HG03442 (cell line): ENCODE measurements at regions not wholly inside any gene's neighbourhood (a gene's known extent, or its start where the extent isn't known, plus 50 kb on each side); places are given as distances from the start of the nearest gene placed in this dataset.
"Not testable (repeated sequence)": the region's sequence is repeated elsewhere in the genome, so short reads cannot be mapped to it uniquely, and the experiment has no call there.

Source experiments
- ATAC-seq: cut with Tn5 transposase; IDR thresholded peaks from one replicate; pipeline ENCODE4 v1.9.1; 2021; ENCODE audit warnings: mild to moderate bottlenecking, moderate library complexity; ENCODE audit not compliant: unreplicated experiment

DNA sequence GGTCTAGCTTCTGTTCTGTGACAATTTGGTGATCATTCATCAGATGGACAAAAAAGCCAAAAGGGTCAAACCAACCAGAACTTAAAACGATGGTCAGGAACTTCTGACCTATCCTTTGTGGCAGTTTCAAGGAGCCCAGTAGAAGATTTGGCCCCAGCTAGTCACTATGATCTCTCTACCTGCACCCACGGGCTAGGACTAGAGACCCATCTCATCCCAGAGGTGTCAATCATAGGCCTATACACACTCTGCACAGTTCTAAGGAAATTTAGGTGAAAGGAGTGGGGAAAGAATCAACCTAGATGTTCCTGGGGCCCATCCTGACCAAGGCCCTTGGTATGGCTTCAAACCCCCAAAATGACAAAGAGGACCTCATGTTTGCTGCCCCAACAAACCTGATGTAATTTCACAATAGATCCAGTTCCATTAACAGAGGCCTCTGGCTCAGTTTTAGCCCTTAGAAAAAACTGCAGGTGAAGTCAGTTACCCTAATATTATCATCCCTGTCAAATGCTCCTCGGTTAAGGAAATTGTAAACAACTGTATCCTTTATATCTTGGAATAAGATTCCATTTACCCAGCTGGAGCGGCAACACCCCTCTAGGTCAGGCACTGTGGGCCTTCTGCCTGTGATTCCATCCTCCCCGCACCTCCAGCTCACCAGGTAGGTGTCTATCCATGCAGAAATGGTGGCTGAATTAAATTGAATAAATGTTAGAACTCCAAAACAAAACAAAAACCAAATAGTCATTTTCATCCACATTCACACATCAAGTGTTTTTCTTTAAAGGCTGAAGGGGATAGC, 138.7 kb downstream of the ENC1 start:
- ATAC-seq, result no peak

DNA sequence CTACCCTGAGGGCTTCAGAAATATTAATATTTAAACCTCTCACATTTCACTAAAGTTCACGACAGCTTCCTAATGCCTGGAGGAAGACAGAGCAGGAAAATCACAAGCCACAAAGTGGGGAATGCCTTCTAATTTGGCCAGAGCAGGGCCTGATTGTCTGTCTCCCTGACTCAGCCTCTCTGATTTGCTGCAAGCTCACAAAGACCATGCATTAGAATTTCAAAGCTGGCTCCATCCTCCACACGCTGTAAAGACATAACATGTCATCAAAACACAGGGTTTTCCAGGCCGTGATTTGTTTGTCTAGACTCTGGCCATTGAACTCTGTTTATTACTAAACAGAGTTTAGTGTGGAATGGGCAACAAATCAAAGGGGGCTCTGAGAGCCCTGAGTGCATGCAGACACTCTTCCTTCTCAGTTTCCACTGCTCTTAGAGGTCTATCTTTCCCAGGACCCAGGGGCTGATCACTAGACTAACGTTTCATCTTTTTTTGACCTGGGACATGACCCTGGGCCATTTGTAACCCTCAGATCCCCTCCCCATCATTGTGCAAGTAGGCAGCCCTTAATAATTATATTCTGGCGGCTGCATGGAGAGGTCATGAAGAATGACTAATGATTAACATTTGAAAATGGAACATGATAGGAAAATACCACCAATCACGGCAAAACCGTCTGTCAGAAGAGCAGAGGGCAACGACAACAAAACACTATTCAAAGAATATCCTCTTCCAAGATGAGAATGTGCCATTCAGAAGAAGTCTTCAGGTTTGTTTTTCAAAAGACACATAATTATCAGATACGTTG, 140.2 kb downstream of the ENC1 start:
- no peak for ATAC-seq

DNA sequence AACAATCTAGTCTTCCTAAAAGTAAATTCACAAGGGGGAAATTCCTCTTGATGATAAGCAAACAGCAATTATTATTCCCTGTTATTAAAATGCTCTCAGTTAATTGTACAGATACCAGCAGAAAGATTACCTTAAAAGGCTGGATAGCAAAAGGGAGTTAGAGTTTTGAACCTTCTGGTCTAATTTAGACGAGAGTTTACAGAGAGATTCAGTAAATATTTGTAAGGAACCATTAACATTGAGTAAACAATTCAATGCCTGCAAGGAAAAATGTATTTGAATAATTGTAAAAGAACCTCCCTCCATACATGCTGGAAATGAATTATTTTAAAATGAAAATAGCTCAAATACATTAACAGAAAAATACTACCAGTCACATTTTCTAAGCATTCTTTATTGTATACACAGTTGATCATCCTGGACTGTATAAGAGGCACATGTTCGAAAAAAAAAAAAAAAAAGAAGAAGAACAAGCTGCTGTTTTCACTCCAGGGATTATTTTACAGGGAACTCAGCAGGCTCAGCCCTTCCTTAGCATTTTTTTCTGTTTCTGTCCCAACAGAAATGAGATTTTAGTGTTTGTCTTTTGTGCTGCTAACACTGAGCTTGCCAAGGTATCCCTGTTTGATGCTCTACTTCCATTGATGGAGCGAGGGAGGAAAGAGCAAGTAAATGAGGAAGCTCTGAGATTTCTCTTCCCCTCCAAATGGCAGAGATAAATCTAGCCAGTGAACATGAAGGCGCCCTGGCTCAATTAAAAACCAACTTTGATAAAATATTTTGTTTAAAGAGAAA, 141.1 kb downstream of the ENC1 start:
- ATAC-seq, result no peak

DNA sequence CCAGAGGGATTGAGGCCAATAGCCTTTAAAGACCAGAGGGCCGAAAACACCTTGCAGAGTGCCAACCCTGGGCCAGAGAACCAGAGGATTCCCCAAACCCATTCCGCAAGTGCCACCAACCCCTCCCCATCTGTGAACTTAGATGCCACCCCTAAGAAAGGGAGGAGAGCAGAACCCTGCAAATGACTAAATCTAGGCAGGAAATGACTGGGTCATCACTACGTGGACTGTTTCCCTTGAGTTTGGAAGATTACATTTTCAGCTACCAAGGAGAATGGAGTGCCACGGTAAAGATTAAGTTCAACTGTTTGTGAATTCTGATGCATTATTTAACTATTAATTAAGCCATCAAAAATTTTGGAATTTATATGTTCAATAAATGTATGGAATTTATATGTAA, 142.8 kb downstream of the ENC1 start:
- ATAC-seq, result no peak

DNA sequence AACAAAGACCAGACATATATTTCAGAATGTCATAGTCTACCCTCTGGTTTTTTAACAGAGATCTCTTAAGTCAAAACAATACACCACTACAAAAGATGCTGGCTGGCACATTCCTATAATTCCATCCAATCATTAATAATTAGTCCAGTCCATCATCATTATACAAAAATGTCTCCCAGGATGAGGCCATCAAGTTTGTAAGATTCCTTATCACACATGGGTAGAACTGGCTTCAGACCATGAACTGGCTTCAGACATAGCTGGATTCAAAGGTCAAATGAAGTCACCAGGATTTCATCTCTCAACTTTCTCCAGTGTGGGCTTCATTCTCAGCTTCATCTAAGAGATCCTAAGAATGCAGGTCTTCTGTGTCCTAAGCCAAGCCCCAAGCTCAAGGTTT, 147.1 kb downstream of the ENC1 start:
- no peak for ATAC-seq

DNA sequence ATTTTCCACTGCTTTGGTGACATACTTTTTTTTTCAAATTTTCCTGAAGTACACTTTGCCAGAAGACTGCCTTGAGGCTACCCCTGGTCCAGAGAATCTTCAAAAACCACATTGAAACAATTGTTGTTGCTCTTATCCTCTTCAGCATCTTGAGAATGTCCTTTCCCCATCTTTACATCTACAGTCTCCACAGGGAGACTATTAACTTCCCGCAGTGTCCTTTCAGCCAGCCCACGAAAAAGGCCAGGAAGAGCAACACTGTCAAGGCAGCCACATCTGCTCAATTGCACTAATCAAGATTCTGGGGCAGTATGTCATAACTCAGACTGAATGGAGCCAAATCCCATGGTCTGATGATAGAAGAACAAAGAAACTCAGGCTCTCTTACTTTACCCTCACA, 148.3 kb downstream of the ENC1 start:
- ATAC-seq, result no peak

DNA sequence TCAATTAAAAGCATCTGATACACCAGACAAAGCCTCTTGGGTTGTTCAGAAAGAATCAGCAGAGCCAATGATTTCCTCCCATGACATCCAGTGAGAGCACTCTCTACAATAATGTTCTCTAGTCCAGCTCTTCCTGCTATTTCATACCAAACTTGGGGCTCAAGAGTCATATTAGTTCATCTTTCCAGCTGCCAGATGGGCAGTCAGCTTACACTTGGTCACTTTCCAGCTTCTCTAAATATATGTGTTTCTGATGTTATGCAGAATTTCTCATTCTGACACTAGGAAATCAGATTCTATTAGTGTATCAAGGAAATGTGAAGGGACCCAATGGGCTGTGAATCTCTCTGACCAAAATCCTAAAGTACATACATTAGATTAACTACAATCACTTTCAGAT, 148.9 kb downstream of the ENC1 start:
- ATAC-seq, result no peak

DNA sequence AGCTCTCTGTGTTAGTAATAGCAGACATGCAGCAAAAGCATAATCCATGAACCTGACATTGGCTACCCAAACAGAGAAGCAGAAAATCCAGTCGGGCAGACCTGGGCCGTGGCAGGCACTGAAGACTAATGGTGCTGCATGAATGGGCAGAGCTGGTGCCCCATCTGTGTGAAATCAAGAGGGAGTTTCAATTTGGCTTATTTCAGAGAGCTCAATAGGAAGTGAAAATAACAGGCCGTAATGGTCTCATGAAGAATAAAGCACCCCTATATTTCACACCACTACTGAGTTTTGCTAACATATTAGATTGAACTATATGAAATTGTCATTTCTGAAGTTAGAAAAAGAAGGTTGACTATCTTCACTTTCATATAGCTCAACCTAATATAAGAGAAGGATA, 149.7 kb downstream of the ENC1 start:
- ATAC-seq, result peak; percentile 95

DNA sequence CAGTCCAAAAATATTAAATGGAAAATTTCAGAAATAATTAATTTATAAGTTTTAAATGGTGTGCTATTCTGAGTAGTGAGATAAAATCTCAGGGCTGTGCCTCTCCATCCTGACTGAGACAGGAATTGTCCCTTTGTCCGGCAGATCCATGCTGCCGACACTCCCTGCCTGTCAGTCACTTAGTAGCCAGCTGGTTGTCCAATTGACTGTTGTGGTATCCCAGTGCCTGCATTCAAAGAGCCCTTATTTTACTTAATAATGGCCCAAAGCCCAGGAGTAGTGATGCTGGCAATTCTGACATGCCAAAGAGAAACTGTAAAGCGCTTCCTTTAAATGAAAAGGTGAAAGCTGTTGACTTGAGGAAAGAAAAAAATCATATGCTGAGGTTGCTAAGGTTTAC, 157.5 kb downstream of the ENC1 start:
- no peak for ATAC-seq

DNA sequence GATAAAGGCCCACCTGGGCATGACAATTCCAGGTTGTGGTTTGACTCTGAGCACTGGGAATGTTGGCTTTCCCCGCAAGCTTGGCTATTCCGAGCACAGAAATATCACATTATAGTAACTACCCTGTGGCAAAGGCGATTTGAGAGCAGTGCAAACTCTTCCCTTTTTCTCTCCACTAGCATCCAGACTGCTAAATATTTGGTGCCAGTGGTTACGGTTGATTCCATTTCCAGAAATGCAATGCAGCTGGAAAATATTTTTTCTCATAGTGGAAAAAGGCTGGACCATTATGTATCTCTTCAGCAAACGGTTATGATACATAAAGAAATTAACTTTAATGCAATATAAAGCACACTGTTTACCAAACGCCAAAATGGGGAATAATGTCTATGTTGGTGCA, 158.0 kb downstream of the ENC1 start:
- no peak for ATAC-seq

DNA sequence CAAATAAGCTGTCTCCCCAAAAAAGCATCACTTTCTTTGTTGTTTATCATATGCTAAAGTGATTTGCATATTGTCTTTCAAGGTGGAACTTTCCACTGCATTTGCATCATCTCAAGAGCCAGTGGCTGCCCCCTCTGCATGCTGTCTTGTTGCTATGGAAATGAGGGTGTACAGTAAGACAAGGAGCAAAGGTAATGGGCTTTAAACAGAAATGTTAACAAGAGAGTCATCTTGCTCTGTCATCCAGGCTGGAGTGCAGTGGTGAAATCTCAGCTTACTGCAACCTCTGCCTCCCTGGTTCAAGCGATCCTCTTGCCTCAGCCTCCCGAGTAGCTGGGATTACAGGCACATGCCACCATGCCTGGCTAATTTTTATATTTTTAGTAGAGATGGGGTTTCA, 159.2 kb downstream of the ENC1 start:
- ATAC-seq, result not testable (repeated sequence)

DNA sequence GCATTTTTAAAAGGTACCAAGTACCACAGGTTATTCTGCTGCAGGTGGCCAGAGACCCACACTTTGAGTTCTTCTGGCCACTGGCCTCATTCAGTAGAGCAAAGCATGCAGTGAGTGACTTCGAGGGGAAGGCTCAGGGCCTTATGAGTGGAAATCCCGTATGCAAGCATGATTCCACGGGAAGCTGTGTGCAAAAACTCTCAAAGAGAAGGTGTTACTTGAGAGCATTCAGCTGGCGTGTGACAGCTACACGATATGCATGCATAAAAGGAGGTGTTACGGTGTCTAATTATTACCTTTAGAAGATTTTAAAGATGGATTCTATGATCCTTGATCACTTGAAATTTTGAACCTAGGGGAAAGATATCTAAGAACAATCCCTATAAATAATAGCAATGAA, 160.3 kb downstream of the ENC1 start:
- no peak for ATAC-seq

DNA sequence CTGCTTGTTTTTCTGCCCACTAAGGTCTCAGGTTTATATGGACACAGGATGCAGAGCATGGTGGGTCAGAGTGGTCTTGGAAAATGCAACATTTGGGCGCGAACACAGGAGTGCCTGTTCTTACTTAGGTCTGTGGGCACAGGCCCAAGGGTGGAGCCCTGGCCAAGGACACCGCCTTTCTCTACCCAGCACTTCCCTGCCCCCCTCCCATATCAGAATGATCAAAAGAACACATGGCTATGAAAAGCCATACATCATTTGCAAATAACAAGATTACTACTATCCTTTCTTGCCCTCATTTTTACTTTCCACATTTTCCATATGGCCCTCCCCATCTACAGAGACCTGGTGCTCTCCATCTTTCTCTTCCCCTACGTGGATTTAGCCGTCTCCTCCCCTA, 162.2 kb downstream of the ENC1 start:
- ATAC-seq, result no peak

DNA sequence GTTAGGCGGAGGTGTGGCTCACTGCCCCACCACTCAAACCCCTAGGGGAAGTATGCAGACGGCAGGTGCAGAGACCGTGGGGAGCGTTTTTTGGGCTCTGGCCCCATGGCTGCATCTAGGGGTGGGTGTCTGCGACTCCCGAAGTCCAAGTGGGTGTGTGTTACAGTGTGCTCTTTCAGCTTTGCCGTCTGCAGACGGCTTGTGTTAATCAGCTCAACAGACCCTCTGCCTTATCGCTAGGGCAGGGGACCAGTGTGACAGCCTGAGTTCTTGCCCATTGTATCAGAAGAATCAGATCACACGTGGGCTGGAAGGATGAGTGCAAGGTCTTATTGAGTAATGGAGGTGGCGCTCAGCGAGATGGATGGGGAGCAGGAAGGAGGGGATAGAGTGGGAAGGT, 162.8 kb downstream of the ENC1 start:
- no peak for ATAC-seq

DNA sequence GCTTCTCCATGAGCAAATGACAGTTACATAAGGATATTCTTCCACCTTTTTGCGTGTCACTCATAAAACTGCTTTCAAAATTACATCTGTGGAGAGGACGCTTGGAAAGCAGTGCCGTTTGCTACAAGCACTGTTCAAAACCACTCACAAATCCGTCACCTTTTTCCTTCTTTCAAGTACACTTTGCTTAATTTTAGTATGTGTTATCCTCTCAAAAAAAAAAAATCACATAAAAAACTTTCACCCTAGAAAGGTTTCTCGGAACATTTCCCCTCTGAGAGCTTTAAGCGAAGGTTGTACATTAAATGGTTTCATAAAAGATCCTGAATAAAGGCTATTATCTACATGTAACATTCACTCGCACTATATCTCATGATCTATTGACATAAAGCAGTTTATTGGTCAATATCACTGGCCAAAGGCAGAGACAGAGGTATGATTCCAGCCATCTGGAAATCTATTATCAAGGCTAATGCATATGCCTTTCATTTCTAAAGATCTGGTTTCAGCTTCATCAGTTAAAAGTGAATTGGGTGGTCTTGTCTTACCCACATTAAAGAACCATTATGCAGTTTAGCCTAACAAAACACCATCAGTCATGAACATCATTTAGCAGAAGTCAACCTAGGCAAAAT, 163.6 kb downstream of the ENC1 start:
- no peak for ATAC-seq

DNA sequence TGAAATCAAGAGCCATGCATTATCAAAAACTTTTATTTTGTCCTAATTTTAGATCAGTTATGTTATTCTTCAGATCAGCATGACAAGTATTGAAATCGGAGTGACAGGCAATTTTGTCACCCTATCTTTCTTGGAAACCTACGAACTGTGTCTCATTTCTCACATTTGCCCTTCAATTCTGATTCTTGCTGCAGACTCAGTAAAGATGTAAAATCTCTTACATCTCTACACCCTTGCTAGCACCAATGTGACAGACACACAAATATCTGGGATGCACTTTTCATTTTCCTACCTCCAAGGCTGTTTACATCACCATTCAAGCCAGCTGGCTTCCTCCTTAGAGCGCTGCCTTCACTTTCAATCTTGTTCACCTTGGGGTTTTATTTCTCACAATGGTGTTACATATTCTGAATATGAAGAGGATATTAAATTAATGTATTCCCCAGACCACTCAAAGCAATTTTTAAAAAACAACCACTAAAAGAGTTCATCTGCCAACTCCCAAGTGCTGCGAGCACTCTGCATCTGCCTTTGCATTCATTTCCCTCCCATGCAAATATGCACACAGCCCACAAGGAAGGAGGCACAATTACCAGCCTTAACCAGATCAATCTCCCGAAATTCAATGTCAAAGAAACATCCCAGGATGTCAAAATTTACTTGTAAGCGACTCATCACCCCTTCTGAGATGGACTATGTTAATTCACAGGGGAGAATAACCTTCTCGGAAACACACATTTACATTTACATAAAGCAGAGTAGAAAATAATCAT, 164.3 kb downstream of the ENC1 start:
- ATAC-seq, result no peak

DNA sequence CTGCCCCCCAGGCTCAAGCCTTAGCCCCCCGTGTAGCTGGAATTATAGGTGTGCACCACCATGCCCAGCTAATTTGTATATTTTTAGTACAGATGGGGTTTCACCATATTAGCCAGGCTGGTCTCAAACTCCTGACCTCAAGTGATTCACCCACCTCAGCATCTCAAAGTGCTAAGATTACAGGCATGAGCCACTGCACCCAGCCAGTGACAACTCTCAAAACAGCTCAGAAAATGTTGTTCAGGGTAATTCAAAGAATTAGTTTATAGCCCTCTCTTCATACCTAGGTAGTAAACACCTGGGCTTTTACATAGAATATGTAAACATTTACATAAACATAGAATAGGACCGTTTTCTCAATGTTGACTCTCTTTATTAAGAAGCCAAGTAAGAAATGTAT, 168.7 kb downstream of the ENC1 start:
- no peak for ATAC-seq

DNA sequence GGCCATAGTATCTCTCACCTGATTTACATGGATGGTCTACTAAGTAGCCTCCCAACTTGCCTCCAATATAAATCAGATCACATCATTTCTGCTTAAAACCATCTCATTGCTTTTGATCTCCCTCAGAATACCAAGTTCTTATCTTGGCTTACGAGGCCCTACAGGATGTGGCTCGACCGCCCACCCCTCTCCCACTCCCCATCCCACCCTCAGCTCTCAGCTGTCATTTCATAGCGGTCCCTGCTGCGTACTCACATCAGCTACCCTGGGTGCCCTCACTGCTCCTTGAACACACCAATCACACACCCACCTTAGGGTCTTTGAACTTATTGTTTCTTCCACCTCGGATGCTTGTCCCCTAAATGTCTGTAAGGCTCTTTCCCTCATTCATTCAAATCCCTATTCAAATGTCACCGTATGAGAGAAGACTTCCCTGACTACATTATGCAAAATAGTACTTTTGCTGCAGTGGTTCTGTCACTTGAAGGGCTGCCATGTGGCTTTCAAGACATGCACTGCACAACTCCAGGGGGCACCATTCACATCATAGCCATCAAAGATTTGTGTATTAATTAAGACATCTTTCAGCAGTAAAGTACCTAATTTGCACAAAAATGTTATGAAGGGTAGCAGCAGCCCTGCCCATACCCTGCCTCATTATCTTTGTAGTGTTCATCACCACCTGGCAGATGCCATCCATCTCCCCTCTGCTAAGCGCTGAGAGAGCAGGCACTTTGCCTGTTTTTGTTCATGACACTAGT, 171.1 kb downstream of the ENC1 start:
- no peak for ATAC-seq

DNA sequence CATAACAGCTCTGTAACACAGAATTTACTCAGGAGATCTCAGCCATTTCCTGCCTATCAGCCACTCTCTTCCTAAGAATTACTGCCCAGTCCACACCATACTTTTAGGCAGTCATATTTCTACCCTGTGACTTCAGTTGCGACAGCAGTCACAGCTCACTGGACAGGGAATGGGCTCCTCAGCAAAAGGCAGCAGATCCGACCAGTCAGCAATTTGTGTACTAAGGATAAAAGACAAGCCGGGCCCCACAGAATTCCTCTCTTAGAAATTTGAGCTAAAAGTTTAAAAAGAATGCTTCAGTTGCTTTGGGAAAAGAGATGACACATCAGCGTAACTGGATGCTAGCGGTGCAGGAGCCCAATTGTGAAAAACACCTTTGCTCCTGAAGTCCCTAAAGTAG, 172.1 kb downstream of the ENC1 start:
- ATAC-seq, result no peak

DNA sequence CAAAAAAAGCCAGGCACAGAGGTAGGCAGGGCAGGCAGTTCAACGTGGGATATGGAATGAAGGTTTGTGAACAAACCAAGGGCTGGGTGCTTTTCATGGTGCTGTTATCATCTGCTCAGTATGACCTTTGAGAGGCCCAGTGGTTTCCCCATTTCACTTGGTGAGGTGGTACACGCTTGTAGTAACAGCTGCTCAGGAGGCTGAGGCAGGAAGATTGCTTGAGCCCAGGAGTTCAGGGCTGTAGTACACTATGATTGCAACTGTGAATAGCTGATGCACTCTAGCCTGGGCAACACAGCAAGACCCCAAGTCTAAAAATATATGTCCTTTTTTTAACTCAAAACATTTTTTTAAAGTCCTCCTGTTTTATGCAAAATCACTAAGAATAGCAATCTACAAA, 174.8 kb downstream of the ENC1 start:
- ATAC-seq, result no peak
